Gastroesophageal sphincter (tissue), 4 donors: ENCODE measurements at regions not wholly inside any gene's neighbourhood (a gene's known extent, or its start where the extent isn't known, plus 50 kb on each side); places are given as distances from the start of the nearest gene placed in this dataset.
A peak's percentile ranks its signal among the peaks of the same experiment; 100 is the strongest.

Experiments used
- ATAC-seq: fragments of 150-250 bp; one replicate; pipeline ENCODE4 v1.9.1; 2016; ENCODE audit warnings: mild to moderate bottlenecking, moderate library complexity
- H3K27ac ChIP-seq, 4 donors: fragments of 200-600 bp; sonication (generic) in 3 of 4; 1 replicate in 3 of 4; 2 replicates in 1 of 4; pipeline ENCODE4 v1.5.1; 2016 to 2019
- H3K27me3 ChIP-seq: fragments of 200-600 bp; sonication (generic); one replicate; pipeline ENCODE4 v1.5.1; 2019
- H3K36me3 ChIP-seq, 2 donors: fragments of 200-600 bp; sonication (generic); one replicate each; pipeline ENCODE4 v1.5.1; 2019; ENCODE audit warnings: control low read depth in 1 of 2
- H3K4me1 ChIP-seq, 3 donors: fragments of 200-600 bp; sonication (generic); 1 replicate in 2 of 3; 2 replicates in 1 of 3; pipeline ENCODE4 v1.5.1; 2016 to 2019; ENCODE audit warnings: control low read depth in 2 of 3
- H3K4me3 ChIP-seq, 2 donors: fragments of 200-600 bp; sonication (generic); one replicate each; pipeline ENCODE4 v1.5.1; 2019; ENCODE audit warnings: mild to moderate bottlenecking in 1 of 2, moderate library complexity in 1 of 2
- H3K9me3 ChIP-seq, 3 donors: fragments of 200-600 bp; sonication (generic); one replicate each; pipeline ENCODE4 v1.5.1; 2017 to 2019; ENCODE audit warnings: control low read depth in 2 of 3
- CTCF ChIP-seq, 4 experiments: fragments of 200-600 bp in 2 of 4; fragments of 450-650 bp in 2 of 4; sonication (generic) in 1 of 4; IDR thresholded peaks; one replicate each; pipeline ENCODE4 v1.5.1; 2017 to 2019; ENCODE audit warnings: antibody characterized with exemption in 4 of 4, mild to moderate bottlenecking in 2 of 4, moderate library complexity in 2 of 4
- EP300 ChIP-seq: sonication (generic); formaldehyde crosslinking; IDR thresholded peaks from one replicate; pipeline ENCODE4 v1.6.1; 2017; ENCODE audit warnings: antibody characterized with exemption, mild to moderate bottlenecking
- POLR2A ChIP-seq, 2 donors: fragments of 450-650 bp; IDR thresholded peaks; one replicate each; pipeline ENCODE4 v1.6.1; 2017; ENCODE audit warnings: antibody characterized with exemption in 2 of 2, mild to moderate bottlenecking in 2 of 2, moderate library complexity in 1 of 2
- POLR2AphosphoS5 ChIP-seq: sonication (generic); formaldehyde crosslinking; IDR thresholded peaks from one replicate; pipeline ENCODE4 v1.6.1; 2017; ENCODE audit warnings: antibody characterized with exemption
- WGBS, 2 donors: methylation state at CpG; one replicate each; pipeline ENCODE4 v1.1.5; 2018; ENCODE audit warnings: low coverage in 1 of 2; 5-methylcytosine and 5-hydroxymethylcytosine counted together

- WGBS, 2 donors, result 77 to 100% methylated on average over 1 of the region's 1 CpG
- ATAC-seq, result no peak
- TF ChIP-seq POLR2AphosphoS5 (no peak), EP300 (no peak), CTCF (IDR thresholded peaks at IDR 0.05) (no peak), POLR2A (IDR thresholded peaks at IDR 0.05) (no peak)
- Histone ChIP-seq H3K36me3 (no peaks in the 10 kb centered on the region), H3K4me1 (no peaks in the 10 kb centered on the region), H3K27ac (no peak overlapping the region), H3K27me3 (no peaks in the 10 kb centered on the region), H3K4me3 (no peak overlapping the region), H3K9me3 (no peaks in the 10 kb centered on the region)
Measured at GRCh38 chr3:180492047-180492446, 109.9 kb upstream of the TTC14 start.

GRCh38 chr3:180496995-180497394 lies 105.0 kb upstream of the TTC14 start:
- ATAC-seq, result no peak
- WGBS, 2 donors, result 50 to 67% methylated on average over 3 of the region's 3 CpGs
- Histone ChIP-seq H3K36me3 (no peaks in the 10 kb centered on the region), H3K27me3 (no peaks in the 10 kb centered on the region), H3K4me3 (no peak overlapping the region), H3K4me1 (no peaks in the 10 kb centered on the region), H3K27ac (no peak overlapping the region), H3K9me3 (peaks cover 0 to 25% (median 0%) of the 10 kb centered on the region in 3 donors)
- no peak for TF ChIP-seq POLR2AphosphoS5
- no peak for TF ChIP-seq EP300
- no peak for TF ChIP-seq POLR2A (IDR thresholded peaks at IDR 0.05)
- TF ChIP-seq CTCF (IDR thresholded peaks at IDR 0.05), result no peak

GRCh38 chr3:180516368-180516767 lies 85.6 kb upstream of the TTC14 start:
- no peak overlapping the region for H3K4me3 ChIP-seq
- ATAC-seq, result peak; percentile 7
- H3K27ac ChIP-seq, result no peak overlapping the region
- H3K4me1 ChIP-seq, result no peaks in the 10 kb centered on the region
- TF ChIP-seq POLR2AphosphoS5 (no peak), POLR2A (IDR thresholded peaks at IDR 0.05) (no peak), CTCF (IDR thresholded peaks at IDR 0.05) (no peak), EP300 (no peak)
- WGBS, 2 donors, result no CpG with 5 or more reads among the region's 2 CpGs
- H3K9me3 ChIP-seq, result peaks cover 0 to 11% (median 0%) of the 10 kb centered on the region in 3 donors
- no peaks in the 10 kb centered on the region for H3K36me3 ChIP-seq
- H3K27me3 ChIP-seq, result no peaks in the 10 kb centered on the region

- TF ChIP-seq POLR2A (IDR thresholded peaks at IDR 0.05) (no peak), CTCF (IDR thresholded peaks at IDR 0.05) (no peak), EP300 (no peak), POLR2AphosphoS5 (no peak)
- H3K36me3 ChIP-seq, result no peaks in the 10 kb centered on the region
- no peak for ATAC-seq
- no peak overlapping the region for H3K4me3 ChIP-seq
- H3K27me3 ChIP-seq, result no peaks in the 10 kb centered on the region
- no peaks in the 10 kb centered on the region for H3K4me1 ChIP-seq
- H3K27ac ChIP-seq, result no peak overlapping the region
- 86 to 90% methylated on average over 2 to 3 of the region's 3 CpGs for WGBS, 2 donors
- H3K9me3 ChIP-seq, result peaks cover 0 to 11% (median 0%) of the 10 kb centered on the region in 3 donors
Measured at GRCh38 chr3:180523040-180523439, 78.9 kb upstream of the TTC14 start.

GRCh38 chr3:180528843-180529242 lies 73.1 kb upstream of the TTC14 start:
- WGBS, 2 donors, result 50 to 100% methylated on average over 1 of the region's 1 CpG
- H3K27ac ChIP-seq, result no peak overlapping the region
- no peaks in the 10 kb centered on the region for H3K36me3 ChIP-seq
- no peak overlapping the region for H3K4me3 ChIP-seq
- no peaks in the 10 kb centered on the region for H3K4me1 ChIP-seq
- no peaks in the 10 kb centered on the region for H3K27me3 ChIP-seq
- H3K9me3 ChIP-seq, result no peaks in the 10 kb centered on the region
- TF ChIP-seq POLR2A (IDR thresholded peaks at IDR 0.05), result no peak
- no peak for TF ChIP-seq CTCF (IDR thresholded peaks at IDR 0.05)
- TF ChIP-seq EP300, result no peak
- no peak for TF ChIP-seq POLR2AphosphoS5
- ATAC-seq, result no peak
